RWPE1 (cell line): ENCODE measurements at regions not wholly inside any gene's neighbourhood (a gene's known extent, or its start where the extent isn't known, plus 50 kb on each side); places are given as distances from the start of the nearest gene placed in this dataset.

ENCODE experiments used
- CTCF ChIA-PET: fragments of 350-600 bp; sonication (Branson Sonifier 250); formaldehyde crosslinking; extraction: SDS; loops from one replicate; lab custom pipeline; 2021; lab: Yijun Ruan, JAX
- POLR2A ChIA-PET: fragments of 400-600 bp; formaldehyde crosslinking; extraction: SDS; loops from one replicate; lab custom pipeline; 2020; ENCODE audit warnings: antibody characterized with exemption; ENCODE audit not compliant: low non-redundant PET; lab: Yijun Ruan, JAX
- DNase-seq: peaks from one replicate; pipeline ENCODE4 v3.0.0; 2012; ENCODE audit warnings: low spot score
- H3K27ac ChIP-seq: fragments of 450-650 bp; 2 replicates; pipeline ENCODE4 v1.5.1; 2017
- TF ChIP-seq, protein P1 (sequence below): fragments of 450-650 bp; conservative IDR thresholded peaks from 2 replicates; pipeline ENCODE4 v1.5.1; 2017; ENCODE audit warnings: low read depth, mild to moderate bottlenecking

DNA sequence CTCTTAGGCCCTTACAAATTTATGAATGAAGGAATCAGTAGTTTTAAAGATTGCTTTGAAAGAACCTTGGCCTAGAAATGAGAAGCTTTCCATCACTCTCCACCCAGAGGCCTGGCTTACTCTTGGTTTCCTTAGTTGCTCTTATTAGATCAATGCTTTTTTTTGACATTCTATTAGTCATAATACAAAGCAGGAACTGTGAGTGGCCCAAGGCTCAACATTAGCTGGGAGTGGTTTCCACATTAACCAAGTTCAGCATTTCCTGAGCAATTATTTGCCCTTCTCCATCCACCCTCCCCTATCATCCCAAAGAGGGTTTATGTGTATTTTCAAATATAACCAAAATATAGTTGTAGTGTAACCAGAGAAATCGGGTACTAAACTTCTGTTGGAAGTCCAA lies 103.4 kb upstream of the FAM204A start:
- H3K27ac ChIP-seq: no peak overlapping the region
- DNase-seq: no peak
- TF ChIP-seq, protein P1, sequence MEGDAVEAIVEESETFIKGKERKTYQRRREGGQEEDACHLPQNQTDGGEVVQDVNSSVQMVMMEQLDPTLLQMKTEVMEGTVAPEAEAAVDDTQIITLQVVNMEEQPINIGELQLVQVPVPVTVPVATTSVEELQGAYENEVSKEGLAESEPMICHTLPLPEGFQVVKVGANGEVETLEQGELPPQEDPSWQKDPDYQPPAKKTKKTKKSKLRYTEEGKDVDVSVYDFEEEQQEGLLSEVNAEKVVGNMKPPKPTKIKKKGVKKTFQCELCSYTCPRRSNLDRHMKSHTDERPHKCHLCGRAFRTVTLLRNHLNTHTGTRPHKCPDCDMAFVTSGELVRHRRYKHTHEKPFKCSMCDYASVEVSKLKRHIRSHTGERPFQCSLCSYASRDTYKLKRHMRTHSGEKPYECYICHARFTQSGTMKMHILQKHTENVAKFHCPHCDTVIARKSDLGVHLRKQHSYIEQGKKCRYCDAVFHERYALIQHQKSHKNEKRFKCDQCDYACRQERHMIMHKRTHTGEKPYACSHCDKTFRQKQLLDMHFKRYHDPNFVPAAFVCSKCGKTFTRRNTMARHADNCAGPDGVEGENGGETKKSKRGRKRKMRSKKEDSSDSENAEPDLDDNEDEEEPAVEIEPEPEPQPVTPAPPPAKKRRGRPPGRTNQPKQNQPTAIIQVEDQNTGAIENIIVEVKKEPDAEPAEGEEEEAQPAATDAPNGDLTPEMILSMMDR: no peak
- CTCF ChIA-PET: interaction anchor here (0.7 kb wide), 1 partner anchor 238 kb away, joined by 3 read pairs; no protein-coding TSS in a partner anchor
- POLR2A ChIA-PET: no interaction called here

DNA sequence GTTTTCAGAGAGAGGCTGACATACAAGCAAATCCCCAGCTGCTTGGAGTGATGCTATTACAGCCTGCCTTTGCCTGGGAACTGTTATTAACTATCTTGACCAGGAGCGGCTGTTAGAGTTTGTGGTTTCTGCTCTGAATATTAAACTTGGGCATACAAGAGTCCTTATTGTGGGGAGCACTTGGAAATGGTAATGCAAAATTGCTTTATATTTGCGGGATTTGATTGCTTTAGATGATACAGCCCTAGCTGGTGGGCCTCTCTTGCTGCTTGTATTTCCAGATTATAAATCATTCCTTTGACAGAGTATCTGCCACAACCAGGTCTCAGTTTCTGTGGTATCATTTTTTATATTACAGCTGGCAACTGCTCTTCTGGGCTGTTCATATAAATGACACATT lies 101.9 kb upstream of the FAM204A start:
- POLR2A ChIA-PET: no interaction called here
- TF ChIP-seq, protein P1: no peak
- no peak for DNase-seq
- H3K27ac ChIP-seq: no peak overlapping the region
- CTCF ChIA-PET: interaction anchor here (0.7 kb wide), 1 partner anchor 443 kb away, joined by 3 read pairs; no protein-coding TSS in a partner anchor

DNA sequence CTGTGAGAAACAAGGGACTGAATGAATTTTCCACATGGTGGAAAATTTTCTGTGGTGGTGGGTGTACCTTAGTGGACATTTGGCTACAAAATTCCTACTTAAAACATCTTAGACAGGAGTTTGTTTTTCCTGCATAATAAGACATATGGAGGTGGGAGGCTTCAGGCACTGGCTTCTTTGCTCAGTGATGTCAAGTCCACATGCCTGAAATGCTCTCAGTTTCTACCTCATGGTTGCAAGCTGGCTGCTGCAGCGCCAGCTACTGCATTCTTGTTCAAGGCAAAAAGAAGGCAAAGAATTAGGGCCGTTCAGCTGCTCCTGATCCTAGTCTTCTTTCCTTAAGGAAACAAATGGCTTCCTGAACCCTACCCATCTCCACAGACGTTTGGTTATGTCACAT lies 99.9 kb upstream of the FAM204A start:
- ChIA-PET POLR2A (no interaction called here), CTCF (interaction anchor here (0.6 kb wide), 1 partner anchor 564 kb away, joined by 3 read pairs; no protein-coding TSS in a partner anchor)
- no peak overlapping the region for H3K27ac ChIP-seq
- TF ChIP-seq, protein P1: no peak
- DNase-seq: no peak

DNA sequence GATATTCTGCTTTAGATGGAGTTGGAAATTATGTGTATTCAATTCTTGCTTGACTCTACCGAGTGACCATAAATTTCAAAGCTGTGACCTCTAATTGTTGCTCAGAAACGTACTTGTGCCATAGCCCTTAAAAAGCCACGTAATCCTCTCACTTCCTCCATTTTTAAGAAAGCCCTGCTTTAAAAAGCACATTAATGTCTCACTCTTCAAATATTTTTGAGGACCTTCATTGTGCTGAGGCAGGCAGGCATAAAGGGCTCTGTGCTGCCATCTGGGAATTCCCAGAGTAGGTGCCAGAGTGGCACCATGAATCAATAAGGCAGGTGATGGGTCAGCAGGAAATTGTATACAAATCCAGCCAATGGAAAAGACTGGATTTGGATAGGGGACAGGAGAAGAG lies 97.7 kb upstream of the FAM204A start:
- POLR2A ChIA-PET: no interaction called here
- TF ChIP-seq, protein P1: no peak
- no peak overlapping the region for H3K27ac ChIP-seq
- CTCF ChIA-PET: no interaction called here
- no peak for DNase-seq

DNA sequence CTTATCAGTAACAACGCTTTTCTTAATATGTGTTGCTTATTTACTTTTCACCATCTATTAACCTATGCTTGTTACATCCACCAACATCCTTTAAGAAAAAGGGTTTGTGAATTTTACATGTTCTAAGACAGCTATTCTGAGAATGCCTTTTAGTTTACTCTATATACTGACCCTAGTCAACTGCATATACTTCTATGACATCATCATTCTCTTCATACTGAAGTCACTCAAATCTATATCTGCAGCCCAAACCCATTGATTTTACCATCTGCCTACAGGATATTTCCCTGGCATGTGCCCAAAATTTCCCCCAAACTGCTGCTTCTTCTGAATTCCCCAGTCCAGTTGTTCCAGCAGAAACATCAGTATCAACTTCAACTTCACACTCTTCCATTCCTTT lies 94.6 kb upstream of the FAM204A start:
- POLR2A ChIA-PET: no interaction called here
- DNase-seq: no peak
- CTCF ChIA-PET: interaction anchor here (2.0 kb wide), 1 partner anchor 23 kb away, joined by 6 read pairs; no protein-coding TSS in a partner anchor
- TF ChIP-seq, protein P1: no peak
- H3K27ac ChIP-seq: no peak overlapping the region

DNA sequence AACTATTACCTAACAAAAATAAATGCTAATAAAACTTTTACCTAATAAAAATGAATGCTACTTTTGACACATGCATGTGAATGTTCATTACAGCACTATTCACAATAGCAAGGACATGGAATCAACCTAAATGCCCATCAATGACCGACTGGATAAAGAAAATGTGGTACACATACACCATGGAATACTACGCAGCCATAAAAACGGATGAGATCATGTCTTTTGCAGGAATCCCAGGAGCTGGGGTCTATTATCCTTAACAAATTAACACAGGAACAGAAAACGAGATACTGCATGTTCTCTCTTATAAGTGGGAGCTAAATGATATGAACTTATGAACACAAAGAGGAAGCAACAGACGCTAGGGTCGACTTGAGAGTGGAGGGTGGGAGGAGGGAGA lies 88.1 kb upstream of the FAM204A start:
- no peak overlapping the region for H3K27ac ChIP-seq
- TF ChIP-seq, protein P1: no peak
- no peak for DNase-seq
- POLR2A ChIA-PET: no interaction called here
- CTCF ChIA-PET: no interaction called here
